GM23248 (cell line): ENCODE measurements at regions not wholly inside any gene's neighbourhood (a gene's known extent, or its start where the extent isn't known, plus 50 kb on each side); places are given as distances from the start of the nearest gene placed in this dataset.

Experiments
- EZH2 ChIP-seq: fragments of 200-600 bp; sonication (generic); IDR thresholded peaks from 2 replicates; pipeline ENCODE4 v1.6.1; 2018; ENCODE audit warnings: antibody characterized with exemption, mild to moderate bottlenecking; ENCODE audit not compliant: insufficient read depth, poor library complexity, severe bottlenecking
- EZH2phosphoT487 ChIP-seq: fragments of 200-600 bp; sonication (generic); IDR thresholded peaks from 2 replicates; pipeline ENCODE4 v1.6.1; 2018; ENCODE audit warnings: antibody characterized with exemption, moderate library complexity, mild to moderate bottlenecking, low read depth; ENCODE audit not compliant: insufficient read depth

- TF ChIP-seq EZH2 (no peak), EZH2phosphoT487 (no peak)
Measured at GRCh38 chr3:159522276-159522675, 466.4 kb upstream of the IL12A start.
